A673 (cell line): ENCODE measurements at regions not wholly inside any gene's neighbourhood (a gene's known extent, or its start where the extent isn't known, plus 50 kb on each side); places are given as distances from the start of the nearest gene placed in this dataset.

ENCODE experiments used
- BruUV-seq: library from RNA; stranded (reverse); fragments of 400-500 nt; replicated peaks from 2 replicates; lab custom pipeline; 2021; lab: Mats Ljungman, UMichigan
- CTCF ChIA-PET: fragments of 300-600 bp; sonication (Branson Sonifier 250); formaldehyde crosslinking; loops from one replicate; lab custom pipeline; 2022; ENCODE audit warnings: antibody characterized with exemption; lab: Charles Lee
- POLR2A ChIA-PET: fragments of 300-600 bp; sonication (Branson Sonifier 250); formaldehyde crosslinking; loops from one replicate; lab custom pipeline; 2022; ENCODE audit warnings: antibody characterized with exemption; ENCODE audit not compliant: low non-redundant PET; lab: Charles Lee
- DNase-seq: peaks from one replicate; pipeline ENCODE4 v3.0.0-alpha.2; 2015; ENCODE audit warnings: low spot score
- H3K27ac ChIP-seq: fragments of 200-600 bp; sonication (generic); 2 replicates; pipeline ENCODE4 v1.5.1; 2016; ENCODE audit warnings: mixed run types, low read depth, mild to moderate bottlenecking, mixed read lengths, antibody characterized with exemption, low read length; ENCODE audit not compliant: poor library complexity, severe bottlenecking
- H3K27me3 ChIP-seq: fragments of 200-600 bp; sonication (generic); replicated peaks from 2 replicates; pipeline ENCODE4 v1.6.1; 2017; ENCODE audit warnings: mixed run types, low read depth, mild to moderate bottlenecking, mixed read lengths, antibody characterized with exemption, low read length; ENCODE audit not compliant: insufficient read depth, poor library complexity
- H3K36me3 ChIP-seq: fragments of 200-600 bp; sonication (generic); 2 replicates; pipeline ENCODE4 v1.6.1; 2016; ENCODE audit warnings: mixed run types, mild to moderate bottlenecking, mixed read lengths, antibody characterized with exemption, low read length; ENCODE audit not compliant: insufficient read depth, poor library complexity, severe bottlenecking
- H3K4me1 ChIP-seq: fragments of 200-600 bp; sonication (generic); 2 replicates; pipeline ENCODE4 v1.6.1; 2017; ENCODE audit warnings: mixed run types, mild to moderate bottlenecking, mixed read lengths, antibody characterized with exemption, low read length; ENCODE audit not compliant: insufficient read depth, poor library complexity, severe bottlenecking
- H3K4me3 ChIP-seq: fragments of 200-600 bp; sonication (generic); 2 replicates; pipeline ENCODE4 v1.5.1; 2016; ENCODE audit warnings: low read depth, mixed run types, mild to moderate bottlenecking, mixed read lengths, low read length; ENCODE audit not compliant: poor library complexity, severe bottlenecking
- H3K9me3 ChIP-seq: fragments of 200-600 bp; sonication (generic); 2 replicates; pipeline ENCODE4 v1.6.1; 2016; ENCODE audit warnings: mixed run types, low read depth, mild to moderate bottlenecking, mixed read lengths, antibody characterized with exemption, low read length; ENCODE audit not compliant: poor library complexity, severe bottlenecking
- EZH2 ChIP-seq: fragments of 200-600 bp; sonication (generic); IDR thresholded peaks from 2 replicates; pipeline ENCODE4 v1.6.1; 2017; ENCODE audit warnings: borderline replicate concordance, low read depth, mild to moderate bottlenecking, mixed read lengths, antibody characterized with exemption, low read length; ENCODE audit not compliant: poor library complexity, severe bottlenecking
- intact Hi-C: fragments of 100-400 bp; cut with micrococcal nuclease; formaldehyde crosslinking; loops from one replicate; pipeline ENCODE4 v1.10.0; 2022; ENCODE audit not compliant: unreplicated experiment
- TF ChIP-seq, protein P1 (sequence below): fragments of 300-800, 200-600 bp; sonication (generic); conservative IDR thresholded peaks from 2 replicates; pipeline ENCODE4 v1.5.1; 2017; ENCODE audit warnings: low read depth, mild to moderate bottlenecking, antibody characterized with exemption, low read length, moderate library complexity, mixed read lengths

DNA sequence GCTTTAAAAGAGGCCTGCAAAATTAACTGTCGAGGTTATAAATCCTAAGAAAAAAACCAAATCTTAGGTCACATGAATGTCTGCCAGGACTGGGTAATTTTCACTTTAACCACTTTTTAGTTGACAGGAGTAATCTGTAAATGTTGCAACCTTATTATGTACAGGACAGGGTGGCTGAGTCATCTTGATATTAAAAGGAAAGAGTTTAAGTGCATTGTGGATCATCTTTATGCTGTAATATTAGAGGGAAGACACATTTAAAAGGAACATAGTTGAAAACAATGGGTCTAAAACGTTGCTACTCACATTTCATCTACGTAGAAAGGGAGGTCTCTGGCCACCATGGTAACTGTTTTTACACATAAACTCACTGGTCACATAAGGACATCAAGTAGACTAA lies 115.5 kb downstream of the LSMEM1 start:
- POLR2A ChIA-PET: no interaction called here
- Histone ChIP-seq H3K36me3 (no peaks in the 10 kb centered on the region), H3K4me3 (no peak overlapping the region), H3K27ac (no peak overlapping the region), H3K4me1 (peaks cover 26% of the 10 kb centered on the region), H3K9me3 (no peaks in the 10 kb centered on the region), H3K27me3 (no peaks in the 10 kb centered on the region)
- CTCF ChIA-PET: no interaction called here
- intact Hi-C loops: no loop called here
- peak; percentile 37 for DNase-seq
- no TSS peak for BruUV-seq
- TF ChIP-seq EZH2: no peak
- TF ChIP-seq, protein P1, sequence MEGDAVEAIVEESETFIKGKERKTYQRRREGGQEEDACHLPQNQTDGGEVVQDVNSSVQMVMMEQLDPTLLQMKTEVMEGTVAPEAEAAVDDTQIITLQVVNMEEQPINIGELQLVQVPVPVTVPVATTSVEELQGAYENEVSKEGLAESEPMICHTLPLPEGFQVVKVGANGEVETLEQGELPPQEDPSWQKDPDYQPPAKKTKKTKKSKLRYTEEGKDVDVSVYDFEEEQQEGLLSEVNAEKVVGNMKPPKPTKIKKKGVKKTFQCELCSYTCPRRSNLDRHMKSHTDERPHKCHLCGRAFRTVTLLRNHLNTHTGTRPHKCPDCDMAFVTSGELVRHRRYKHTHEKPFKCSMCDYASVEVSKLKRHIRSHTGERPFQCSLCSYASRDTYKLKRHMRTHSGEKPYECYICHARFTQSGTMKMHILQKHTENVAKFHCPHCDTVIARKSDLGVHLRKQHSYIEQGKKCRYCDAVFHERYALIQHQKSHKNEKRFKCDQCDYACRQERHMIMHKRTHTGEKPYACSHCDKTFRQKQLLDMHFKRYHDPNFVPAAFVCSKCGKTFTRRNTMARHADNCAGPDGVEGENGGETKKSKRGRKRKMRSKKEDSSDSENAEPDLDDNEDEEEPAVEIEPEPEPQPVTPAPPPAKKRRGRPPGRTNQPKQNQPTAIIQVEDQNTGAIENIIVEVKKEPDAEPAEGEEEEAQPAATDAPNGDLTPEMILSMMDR: no peak

DNA sequence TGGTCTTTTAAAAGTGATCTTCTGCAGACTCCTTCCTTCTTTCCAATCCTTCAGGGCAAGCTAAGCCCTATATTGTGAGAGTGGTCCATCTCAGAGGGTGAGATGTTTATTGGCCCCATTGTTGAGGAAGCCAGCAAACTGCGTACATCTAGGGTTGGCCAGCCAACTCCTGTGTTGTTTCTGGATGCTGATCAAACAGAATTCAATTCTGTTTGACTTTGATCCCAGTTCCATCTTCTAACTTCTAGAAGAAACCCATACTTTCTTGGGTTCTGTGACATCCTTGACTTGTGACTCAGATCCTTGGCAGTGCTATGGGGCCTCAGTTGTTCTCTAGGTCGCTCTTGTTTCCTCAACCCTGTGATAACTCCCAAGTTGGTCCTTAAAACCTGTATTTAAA lies 116.2 kb downstream of the LSMEM1 start:
- DNase-seq: no peak
- ChIA-PET POLR2A (no interaction called here), CTCF (no interaction called here)
- Histone ChIP-seq H3K27me3 (no peaks in the 10 kb centered on the region), H3K4me1 (peaks cover 26% of the 10 kb centered on the region), H3K36me3 (no peaks in the 10 kb centered on the region), H3K4me3 (no peak overlapping the region), H3K9me3 (no peaks in the 10 kb centered on the region), H3K27ac (no peak overlapping the region)
- intact Hi-C loops: no loop called here
- TF ChIP-seq, protein P1: no peak
- TF ChIP-seq EZH2: no peak
- no TSS peak for BruUV-seq

DNA sequence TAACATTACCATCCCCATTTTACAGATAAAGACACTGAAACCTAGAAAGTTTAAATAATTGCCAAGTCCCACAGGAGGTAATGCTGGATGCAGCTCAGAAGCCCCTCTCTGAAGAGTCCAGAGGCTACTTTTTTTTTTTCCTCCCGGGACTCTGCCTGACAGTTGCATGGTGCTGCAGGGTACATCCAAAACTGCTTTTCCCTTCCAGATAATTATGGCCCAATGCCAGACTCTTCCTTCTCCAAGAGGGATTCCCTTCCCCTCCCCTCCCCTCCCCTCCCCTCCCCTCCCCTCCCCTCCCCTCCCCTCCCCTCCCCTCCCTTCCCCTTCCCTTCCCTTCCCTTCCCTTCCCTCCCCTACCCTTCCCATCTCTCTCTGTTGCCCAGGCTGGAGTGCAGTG lies 122.9 kb downstream of the LSMEM1 start:
- POLR2A ChIA-PET: no interaction called here
- CTCF ChIA-PET: no interaction called here
- DNase-seq: no peak
- no TSS peak for BruUV-seq
- TF ChIP-seq EZH2: no peak
- TF ChIP-seq, protein P1: no peak
- no peak overlapping the region for H3K4me3 ChIP-seq
- peaks cover 22% of the 10 kb centered on the region for H3K27me3 ChIP-seq
- H3K4me1 ChIP-seq: no peaks in the 10 kb centered on the region
- no peak overlapping the region for H3K27ac ChIP-seq
- H3K9me3 ChIP-seq: no peaks in the 10 kb centered on the region
- intact Hi-C loops: no loop called here
- H3K36me3 ChIP-seq: no peaks in the 10 kb centered on the region

DNA sequence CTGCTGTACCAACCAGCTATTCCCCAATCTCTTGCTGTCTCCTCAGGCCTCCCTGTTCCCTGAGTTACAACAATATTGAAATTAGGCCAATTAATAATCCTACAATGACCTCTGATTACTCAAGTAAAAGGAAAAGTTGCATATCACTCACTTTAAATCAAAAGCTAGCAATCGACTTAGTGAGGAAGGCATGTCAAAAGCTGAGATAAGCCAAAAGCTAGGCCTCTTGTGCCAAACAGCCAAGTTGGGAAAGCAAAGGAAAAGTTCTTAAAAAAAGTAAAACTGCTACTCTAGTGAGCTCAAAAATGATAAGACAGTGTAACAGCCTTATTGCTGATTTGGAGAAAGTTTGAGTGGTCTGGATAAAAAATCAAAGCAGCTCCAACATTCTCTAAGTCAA lies 129.8 kb downstream of the LSMEM1 start:
- no peaks in the 10 kb centered on the region for H3K9me3 ChIP-seq
- CTCF ChIA-PET: no interaction called here
- intact Hi-C loops: no loop called here
- POLR2A ChIA-PET: no interaction called here
- no peak overlapping the region for H3K4me3 ChIP-seq
- no peaks in the 10 kb centered on the region for H3K36me3 ChIP-seq
- TF ChIP-seq EZH2: no peak
- TF ChIP-seq, protein P1: no peak
- BruUV-seq: no TSS peak
- DNase-seq: no peak
- no peaks in the 10 kb centered on the region for H3K4me1 ChIP-seq
- peaks cover 7% of the 10 kb centered on the region for H3K27me3 ChIP-seq
- no peak overlapping the region for H3K27ac ChIP-seq
